ENCODE measurements at regions not wholly inside any gene's neighbourhood (a gene's known extent, or its start where the extent isn't known, plus 50 kb on each side); places are given as distances from the start of the nearest gene placed in this dataset.

DNA sequence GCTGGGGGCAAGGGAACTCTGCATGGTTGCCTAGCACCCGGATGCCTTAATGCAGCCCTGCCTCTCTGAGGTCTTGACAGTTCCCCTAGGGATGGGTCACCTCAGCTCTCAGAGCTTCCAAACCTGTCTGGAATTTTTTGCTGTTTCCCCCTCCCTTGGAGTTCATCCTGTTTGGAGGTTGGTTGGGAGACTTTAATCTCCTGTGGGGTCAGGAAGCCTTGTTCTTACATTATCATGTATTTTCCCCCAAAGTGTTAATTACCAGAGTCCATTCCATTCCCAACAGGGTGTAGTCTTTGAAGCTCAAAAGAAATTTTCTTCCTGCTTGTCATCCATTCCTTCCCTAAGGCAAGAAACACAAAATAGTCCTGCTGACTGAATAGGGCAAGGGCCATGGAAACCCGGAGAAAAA is 150.3 kb upstream of the SPRY4 start:
- TF ChIP-seq TCF4 (CRISPR knock-in tag; IDR thresholded peaks at IDR 0.05; ENCODE audit: borderline replicate concordance) = no peak
- TF ChIP-seq, protein P1, sequence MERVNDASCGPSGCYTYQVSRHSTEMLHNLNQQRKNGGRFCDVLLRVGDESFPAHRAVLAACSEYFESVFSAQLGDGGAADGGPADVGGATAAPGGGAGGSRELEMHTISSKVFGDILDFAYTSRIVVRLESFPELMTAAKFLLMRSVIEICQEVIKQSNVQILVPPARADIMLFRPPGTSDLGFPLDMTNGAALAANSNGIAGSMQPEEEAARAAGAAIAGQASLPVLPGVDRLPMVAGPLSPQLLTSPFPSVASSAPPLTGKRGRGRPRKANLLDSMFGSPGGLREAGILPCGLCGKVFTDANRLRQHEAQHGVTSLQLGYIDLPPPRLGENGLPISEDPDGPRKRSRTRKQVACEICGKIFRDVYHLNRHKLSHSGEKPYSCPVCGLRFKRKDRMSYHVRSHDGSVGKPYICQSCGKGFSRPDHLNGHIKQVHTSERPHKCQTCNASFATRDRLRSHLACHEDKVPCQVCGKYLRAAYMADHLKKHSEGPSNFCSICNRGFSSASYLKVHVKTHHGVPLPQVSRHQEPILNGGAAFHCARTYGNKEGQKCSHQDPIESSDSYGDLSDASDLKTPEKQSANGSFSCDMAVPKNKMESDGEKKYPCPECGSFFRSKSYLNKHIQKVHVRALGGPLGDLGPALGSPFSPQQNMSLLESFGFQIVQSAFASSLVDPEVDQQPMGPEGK (CRISPR knock-in tag; IDR thresholded peaks at IDR 0.05; ENCODE audit: borderline replicate concordance) = no peak
- no peak for TF ChIP-seq ARNTL (CRISPR knock-in tag; IDR thresholded peaks at IDR 0.05; ENCODE audit: borderline replicate concordance, low read depth)
- TF ChIP-seq, protein P2, sequence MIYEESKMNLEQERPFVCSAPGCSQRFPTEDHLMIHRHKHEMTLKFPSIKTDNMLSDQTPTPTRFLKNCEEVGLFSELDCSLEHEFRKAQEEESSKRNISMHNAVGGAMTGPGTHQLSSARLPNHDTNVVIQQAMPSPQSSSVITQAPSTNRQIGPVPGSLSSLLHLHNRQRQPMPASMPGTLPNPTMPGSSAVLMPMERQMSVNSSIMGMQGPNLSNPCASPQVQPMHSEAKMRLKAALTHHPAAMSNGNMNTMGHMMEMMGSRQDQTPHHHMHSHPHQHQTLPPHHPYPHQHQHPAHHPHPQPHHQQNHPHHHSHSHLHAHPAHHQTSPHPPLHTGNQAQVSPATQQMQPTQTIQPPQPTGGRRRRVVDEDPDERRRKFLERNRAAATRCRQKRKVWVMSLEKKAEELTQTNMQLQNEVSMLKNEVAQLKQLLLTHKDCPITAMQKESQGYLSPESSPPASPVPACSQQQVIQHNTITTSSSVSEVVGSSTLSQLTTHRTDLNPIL (CRISPR knock-in tag; IDR thresholded peaks at IDR 0.05; ENCODE audit: low read depth) = no peak
- TF ChIP-seq CSDC2 (CRISPR knock-in tag; IDR thresholded peaks at IDR 0.05) = no peak
- no peak for TF ChIP-seq ZC3H10 (CRISPR knock-in tag; IDR thresholded peaks at IDR 0.05)

All from SK-N-SH treated with all-trans-retinoic acid at 6 μM for 48 hours (cell line).